Superior temporal gyrus (tissue), 1 donor: ENCODE measurements at regions not wholly inside any gene's neighbourhood (a gene's known extent, or its start where the extent isn't known, plus 50 kb on each side); places are given as distances from the start of the nearest gene placed in this dataset.
A peak's percentile ranks its signal among the peaks of the same experiment; 100 is the strongest.

ENCODE experiments used
- DNase-seq: peaks from one replicate; pipeline ENCODE4 v3.0.0-alpha.2; 2016; ENCODE audit errors: extremely low spot score

DNA sequence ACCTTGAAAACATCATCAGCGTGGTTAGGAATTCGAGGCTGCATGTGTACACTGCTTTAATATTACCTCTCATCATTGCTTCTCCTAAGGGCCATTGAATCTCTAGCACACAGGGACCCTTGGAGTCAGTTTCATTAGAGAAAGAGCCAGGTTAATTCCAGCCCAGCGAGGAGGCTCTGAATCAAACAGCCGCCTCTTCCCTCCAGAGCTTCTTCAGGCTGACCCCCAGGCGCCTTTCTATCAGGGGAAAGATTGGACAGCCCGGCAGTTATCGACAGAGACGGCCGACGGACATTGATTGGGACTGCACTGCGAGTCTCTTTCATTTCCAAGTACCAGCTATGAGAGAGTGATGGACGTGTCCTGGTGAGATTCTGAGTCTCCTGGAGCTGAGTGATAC, 159.2 kb downstream of the ANKRD60 start:
- no peak for DNase-seq

DNA sequence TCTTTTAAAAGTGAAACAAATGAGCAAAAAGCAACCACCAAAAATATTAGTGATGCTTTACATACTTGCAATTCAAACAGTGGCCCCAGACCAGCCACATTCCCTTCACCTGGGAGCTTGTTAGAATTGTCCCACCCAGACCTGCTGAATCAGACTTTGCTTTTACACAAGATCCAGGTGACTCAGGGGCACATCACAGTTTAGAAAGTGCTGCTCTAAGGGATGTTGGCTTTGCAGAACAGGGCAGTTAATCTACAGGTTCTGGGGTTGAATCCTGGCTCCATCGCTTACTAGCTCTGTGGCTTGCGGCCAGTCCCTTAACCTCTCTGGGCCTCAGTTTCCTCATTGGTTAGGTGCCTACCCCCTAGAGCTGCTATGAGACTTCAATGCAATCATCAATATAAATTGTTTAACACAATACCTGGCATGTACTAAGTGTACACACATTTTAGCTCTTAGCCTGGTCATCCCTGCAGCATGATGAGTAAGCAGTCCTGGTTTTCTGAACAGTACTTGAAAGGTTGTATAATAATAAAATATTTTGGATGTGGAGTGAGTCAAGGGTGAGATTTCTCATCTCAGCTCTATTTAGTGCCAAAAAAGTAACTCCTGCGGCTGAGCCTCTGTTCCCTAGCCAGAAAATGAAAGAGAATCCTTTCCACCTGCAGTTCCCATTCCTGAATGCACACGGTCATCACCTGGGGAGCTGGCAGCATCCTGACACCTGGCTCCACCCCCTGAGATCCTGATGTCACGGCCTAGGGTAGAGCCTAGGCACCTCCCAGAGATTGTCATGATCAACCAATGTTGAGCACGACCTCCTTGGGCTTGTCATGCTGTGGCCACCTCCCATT, 162.7 kb downstream of the ANKRD60 start:
- no peak for DNase-seq

DNA sequence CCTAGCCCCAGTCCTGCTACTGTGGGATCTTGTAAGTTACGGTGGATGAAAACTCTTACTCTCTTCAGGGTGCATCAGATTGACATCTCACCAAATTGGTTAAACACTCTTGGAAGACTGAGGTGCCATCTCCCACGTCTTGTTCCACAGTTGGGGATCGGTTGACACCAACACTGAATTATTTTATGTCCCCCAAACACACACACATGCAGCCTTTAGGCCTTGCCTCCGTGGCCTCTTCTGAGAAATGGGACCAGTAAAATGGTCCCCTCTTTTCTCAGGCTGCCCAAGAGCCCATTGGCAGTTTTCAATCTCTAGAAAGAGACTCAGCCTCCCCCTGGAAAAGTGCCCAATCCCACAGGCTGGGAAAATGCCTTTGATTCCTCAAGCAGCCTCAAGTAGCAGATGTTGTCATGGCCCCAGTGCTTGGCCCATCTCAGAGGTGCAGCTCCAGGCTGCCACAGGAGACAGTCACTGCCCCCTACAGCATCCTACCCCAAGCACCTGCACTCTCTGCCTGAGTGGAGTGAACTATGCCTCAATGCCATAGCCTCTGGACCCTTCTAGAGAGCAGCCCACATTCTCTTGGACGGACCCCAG, 163.9 kb downstream of the ANKRD60 start:
- DNase-seq: no peak

DNA sequence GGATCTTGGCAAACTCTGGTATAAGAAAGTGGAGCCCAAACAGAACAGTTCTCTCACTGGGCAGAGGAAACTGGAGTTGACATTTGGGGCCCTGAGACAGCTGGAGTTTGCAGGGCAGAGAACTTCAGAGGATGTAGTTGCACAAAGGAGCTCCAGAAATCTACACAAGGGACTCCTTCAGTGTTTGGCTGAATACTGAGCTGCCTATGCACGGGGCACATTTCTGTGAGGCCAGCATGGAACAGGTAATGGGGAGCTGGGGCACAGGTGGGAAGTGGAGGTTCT, 169.3 kb downstream of the ANKRD60 start:
- DNase-seq: no peak

DNA sequence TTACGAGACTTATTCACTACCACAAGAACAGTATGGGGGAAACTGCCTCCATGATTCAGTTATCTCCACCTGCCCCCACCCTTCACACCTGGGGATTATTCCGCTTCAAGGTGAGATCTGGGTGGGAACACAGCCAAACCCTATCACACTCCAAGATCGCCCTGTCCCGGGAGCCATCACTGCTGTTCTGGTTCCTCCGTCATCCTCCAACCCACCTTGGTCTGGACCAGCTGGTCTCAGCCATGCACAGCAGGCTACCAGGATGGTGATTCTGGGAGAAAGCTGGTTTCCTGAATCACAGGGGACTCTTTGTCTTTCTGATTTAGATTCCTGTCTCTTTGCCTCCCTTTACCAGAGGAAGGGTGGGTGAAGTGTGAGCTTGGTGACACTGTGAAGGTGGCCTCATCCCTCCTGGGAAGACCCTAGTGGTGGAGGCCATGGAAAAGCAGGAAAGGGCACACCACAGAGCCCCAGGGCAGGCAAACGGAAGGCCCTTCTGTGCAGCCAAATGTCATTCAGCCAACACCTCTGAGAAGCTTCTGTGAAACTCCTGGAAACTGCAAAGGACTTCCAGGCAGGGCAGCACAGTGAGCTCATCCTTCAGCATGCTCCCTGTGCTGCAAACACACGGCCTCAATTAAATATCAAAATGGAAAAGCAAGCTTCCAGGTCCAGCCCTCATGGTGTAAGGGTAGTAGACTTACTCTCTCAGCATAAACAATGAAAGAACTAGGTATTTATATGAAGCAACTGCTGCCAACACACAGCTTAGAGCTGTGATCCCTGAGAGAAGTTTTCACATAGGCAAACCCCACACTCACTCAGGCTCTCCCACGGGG, 169.8 kb downstream of the ANKRD60 start:
- DNase-seq: no peak

DNA sequence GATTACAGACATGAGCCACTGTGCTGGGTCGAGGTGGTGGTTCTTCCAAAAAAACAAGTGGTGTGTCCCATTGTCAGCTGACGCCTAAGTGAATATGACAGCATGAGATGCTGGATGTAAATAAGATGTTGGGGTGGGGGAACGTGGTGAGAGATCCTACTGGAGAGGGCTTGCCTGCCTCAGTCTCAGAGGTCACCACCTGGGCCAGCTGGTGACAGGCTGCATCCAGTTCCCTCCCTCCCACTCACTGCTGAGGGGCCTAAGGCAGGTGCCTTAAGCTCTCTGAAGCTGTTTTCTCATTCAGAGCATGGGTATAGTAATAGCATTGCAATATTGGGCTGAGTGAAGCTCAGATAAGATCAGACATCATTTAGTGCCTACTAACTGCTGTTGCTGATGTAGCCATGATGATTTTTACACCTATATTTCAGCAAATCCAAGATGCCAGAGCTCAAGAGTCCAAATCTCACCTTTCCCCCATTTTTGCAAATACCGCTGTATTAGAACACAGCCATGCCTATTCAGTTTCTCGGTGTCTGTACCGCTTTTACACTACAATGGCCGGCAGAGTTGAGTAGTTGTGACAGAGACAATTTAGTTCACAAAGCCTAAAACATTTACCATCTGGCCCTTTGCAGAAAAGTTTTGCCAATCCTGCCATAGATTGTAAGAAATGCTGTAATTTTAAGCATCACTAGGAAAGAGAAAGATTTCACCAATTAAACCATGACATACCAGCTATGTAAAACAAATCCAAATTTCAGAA, 171.3 kb downstream of the ANKRD60 start:
- DNase-seq: no peak

DNA sequence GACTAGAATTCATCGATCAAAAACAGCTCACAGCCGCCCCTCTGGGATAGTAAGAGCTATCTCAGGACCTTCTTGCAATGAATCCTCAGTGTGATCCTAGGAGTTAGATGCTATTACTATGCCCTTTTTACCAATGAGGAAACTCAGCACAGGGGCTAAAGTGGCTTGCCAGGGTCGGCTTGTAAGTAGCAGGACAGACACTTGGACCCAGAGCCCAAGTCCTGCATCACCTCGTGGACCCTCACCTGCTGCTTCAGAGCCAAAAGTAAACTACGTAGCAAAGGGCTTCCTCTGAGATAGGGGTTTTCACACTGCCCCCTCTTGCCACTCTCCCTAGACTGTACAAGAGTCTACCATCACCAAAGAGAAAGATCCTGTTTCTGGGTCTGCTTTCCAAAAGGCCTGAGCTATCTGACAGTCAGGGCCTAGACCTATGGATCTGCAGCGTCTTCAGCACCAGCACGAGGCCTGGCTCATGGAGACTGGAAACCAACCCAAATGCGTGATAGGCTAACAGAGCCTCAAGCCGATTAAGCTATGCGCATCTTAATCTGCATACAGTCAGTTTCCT, 172.3 kb downstream of the ANKRD60 start:
- no peak for DNase-seq

DNA sequence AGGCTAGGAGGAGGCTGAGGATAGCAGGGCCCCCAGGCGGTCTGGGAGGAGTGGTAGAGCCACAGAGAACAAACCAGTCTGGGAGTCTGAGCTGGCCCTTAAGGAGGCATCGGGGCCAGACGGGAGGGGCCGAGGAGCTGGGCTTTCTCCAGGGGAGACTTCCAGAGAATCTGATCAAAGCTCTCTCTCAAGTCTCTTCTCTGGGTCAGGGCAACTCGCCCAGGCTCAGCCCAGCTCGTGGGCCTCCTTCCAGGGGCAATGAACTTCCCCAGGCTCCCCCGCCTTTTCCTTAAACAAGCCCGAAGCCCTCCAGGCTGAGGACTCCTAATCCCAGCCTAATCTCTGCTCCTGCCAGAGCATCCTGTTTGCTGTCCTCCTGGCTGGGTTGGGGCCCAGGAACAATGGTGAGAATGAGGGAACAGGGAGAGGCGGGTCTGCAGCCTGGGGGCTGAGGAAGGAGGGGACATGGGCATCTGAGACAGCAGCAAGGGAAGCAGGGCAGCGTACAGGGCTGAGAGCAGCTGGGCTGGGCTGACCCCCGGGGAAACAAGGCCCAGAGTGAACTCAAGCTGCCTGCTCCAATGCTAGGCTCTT, 173.6 kb downstream of the ANKRD60 start:
- peak; percentile 8 for DNase-seq

DNA sequence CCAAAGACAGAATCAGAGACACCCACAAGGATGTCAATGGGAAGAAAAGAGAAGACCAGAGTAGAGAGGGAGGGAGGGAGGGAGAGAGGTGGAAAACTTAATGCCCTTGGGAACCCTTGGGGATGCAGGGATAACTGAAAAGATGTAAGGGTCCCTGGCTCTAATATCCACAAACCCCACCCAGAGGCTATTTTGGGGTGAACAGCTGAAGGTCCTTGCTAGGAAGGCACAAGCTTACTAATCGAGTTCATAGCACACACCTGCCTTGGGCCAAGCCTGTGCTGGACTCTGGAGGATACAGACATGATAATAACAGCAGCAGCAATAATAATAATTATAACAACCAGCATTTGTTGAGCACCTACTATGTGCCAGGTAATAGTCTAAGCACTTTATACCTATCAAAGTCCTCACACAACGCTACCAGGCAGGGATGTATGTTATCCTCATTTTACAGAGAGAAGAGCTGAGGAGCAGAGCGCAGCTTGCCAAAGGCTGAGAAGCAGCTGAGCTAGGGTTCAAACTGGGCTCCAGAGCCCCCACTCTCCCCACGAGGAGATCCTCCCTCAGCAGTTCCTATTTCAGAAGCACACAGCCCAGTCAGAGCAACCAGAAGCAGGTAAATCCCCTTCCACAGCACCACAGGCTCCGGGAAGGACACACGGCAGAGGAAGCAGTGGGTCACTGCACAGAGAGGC, 174.2 kb downstream of the ANKRD60 start:
- DNase-seq: no peak

DNA sequence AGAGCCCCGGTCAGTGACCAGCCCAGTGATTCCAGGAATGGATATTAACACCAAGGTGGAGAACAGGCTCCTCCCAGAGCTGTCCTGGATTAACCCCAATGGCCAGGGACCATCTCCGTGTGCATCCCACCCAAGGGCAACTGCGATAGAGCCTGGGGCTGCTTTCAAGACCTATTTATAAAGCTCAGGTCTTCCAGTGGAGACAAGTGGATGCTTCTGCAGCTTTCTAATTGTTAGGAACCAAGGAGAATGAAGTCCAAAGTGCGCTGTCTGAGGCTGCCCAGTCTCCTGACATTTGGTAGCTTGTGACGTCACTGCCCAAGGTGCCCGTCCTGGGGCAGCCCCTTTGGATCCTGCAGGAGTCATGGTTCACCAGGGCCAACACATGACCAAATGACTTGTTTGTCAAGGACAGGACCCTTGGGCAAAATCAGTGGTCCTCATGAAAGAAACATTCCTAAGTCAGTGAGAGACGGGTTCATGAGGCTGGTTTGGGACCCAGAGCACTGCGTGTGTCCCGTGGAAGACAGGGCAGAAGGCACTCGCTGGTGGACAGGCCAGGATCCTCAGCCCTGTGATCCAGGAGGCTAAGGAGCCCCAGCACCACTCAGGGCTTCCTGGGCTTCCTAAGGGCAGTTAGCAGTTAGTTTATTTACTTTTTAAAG, 174.9 kb downstream of the ANKRD60 start:
- DNase-seq: no peak

DNA sequence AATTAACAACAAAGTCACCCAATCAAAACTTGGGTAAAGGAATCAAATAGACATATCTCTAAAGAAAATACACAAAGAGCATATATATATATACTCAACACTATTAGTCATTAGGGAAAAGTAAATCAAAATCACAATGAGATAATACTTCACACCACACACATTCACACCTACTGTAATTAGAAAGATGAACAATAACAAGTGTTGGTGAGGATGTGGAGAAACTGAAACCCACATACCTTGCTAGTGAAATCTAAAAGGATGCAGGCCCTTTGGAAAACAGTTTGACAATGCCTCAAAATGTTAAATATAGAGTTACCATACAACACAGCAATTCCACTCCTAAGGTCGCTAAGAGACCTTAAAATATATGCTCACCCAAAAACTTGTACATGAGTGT, 177.1 kb downstream of the ANKRD60 start:
- DNase-seq: no peak

DNA sequence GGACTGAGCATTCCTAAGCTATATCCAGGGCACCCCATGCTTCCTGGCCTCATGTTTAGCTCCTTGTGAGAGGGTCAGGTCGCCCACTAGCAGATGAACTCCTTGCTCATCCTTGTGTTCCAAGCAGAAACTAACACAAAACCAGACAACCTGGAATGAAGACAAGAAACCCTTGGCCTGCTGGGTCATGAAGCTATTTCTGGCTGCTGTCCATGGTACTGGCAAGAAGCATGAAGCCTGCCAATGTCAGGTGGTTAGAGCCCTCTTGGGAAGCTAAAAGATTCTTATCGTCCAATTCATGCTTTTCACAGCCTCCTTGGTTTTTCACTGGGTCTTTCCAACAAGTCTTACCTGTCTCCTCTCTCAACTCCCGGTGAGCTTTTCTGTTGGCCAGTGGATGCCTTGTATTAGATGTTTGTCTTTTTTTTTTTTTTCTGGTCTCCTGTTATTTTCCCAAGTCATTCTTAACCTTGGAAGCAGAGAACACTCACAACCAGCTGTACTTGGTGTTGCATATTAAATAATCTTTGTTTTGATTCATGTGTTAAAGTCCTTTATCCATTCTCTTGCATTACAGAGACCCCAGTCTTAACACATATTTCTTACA, 180.3 kb downstream of the ANKRD60 start:
- no peak for DNase-seq

DNA sequence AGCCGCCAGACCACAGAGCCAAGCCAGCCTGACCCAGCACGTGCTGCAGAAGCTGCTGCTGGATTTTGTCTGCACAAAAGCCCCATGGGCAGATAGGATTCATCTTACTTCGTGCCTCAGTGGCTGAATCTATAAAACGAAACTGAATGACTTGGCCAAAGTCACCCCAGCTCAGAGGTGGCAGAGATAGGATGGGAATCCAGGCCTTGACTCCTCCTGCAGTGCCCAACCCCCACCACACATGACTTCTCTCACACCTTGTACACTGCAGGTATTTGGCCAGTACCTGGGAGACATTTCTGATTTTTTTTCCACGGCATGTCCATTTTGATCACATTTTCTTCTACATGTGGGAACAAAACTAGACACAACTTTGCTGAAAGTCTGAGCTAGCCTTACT, 182.1 kb downstream of the ANKRD60 start:
- DNase-seq: no peak

DNA sequence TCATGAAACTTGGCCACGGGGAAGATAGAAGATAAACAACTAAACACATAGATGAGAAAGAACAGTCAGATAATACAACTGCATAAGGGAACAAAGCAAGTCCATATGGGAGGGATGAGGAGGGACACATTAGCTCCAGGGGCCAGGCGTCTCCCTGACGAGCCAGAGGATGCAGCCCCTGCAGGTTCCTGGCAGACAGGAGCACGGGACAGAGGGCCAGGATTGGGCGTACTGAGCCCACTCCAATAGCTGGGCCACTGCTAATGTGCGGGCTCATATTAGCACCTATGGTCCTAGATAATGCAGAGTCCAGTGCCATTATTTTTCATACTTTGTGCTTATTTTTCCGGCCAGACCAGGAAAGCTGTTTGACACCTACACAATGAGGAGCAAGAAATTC, 182.9 kb downstream of the ANKRD60 start:
- no peak for DNase-seq

DNA sequence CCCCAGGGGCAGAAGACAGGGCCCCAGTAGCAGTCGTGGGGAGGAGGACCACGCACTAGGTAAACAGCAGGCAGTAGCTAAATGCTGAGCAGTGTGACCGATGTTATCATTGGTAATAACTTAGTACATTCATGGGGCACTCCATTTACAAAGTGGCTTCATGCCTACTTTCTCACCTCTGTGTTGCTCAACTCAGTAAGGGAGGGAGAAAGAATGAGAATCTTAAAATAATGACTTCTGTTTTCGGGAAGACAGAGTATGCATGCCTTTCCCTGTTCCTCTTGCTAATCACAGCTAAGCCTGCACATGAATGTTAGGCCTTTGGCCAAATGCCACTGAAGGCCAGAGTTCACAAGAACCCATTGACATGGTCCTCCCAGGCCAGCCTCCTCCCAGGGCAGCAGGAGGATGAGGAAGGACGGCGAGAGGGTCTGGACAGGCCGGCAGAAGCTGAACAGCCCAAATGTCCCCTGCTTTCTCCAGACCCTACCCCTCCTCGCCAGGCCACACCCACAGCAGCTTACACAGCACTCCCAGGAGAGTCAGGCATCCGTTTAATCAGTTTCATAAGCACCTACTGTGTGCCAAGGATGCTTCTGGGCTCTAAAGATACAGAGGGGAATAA, 183.4 kb downstream of the ANKRD60 start:
- DNase-seq: no peak

DNA sequence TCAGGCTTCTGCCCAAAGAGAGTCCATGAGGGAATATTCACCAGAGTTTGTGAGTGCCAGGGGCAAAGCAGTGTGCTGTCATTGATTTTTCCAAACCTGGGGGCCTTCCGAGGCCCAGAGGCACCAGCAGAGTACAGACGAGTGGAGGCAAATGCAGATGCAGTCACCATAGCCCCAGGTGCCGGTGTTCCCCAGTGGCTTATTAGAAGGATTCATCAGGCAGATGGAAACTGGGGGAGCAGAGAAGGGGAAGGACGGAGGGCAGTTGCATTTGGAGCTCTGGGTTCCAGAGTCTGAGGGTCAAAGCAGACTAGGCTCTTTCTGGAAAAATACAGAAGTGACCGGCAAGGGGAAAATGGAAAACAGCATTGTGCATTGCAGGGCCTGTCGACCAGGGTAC, 184.2 kb downstream of the ANKRD60 start:
- no peak for DNase-seq

DNA sequence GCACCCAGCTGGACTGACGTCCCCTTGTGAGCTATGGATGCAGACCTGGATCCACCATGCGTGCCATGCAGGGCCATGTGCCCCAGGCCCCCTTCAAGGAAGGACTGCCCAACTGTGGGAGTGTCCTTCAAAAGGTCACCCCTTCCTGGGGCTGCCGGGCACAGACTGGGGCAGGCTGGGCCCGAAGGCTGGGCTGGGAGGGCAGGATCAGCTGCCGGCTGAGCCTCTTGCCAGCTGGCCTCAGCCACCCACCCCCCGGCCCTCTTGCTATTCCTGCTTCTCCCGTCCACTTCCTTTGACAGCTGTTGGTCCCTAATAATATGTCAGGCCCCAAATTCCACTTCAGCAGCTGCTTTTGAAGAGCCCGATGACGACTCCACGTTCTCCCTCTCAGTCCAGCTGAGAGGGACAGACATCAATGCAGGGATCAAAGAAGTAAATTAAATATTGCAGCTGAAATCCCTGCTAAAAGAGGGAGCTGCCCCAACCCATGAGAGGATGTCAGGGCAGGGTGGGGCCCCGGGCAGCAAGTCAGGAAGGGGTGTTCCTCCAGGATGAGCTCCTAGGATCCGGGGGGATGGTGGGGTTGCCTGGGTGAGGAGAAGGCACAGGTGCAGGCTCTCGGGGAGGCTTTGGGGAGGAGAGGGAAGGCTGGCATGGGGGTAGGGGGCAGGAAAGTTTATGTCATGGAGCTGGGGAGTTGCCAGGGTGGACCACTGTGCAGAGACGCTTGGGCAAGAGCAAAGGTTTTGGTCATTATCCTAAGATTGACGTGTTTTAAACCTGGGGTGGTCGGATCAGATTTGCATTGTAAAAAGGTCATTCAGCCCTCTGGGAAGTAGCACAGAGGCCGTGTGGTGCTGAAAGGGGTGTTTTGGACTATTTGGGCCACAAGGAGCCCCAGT, 185.0 kb downstream of the ANKRD60 start:
- DNase-seq: no peak

DNA sequence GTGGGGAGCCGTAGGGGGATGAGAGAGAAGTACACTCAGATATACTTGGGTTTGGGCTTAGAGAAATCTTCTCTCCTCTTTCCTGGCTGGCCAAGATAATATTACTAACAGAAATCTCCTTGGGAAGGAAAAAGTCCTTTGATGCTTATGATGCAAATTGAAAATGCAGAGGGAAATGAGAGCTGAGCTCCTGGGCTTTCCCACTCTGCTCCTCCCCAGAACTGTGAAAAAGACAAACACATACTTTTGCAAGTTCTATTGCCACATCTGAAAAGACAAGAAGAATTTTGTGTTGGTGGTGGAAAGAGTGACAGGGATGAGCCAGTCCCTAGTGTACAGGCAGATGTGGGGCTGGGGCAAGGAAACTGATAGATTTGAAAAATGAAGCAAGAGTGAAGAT, 185.9 kb downstream of the ANKRD60 start:
- no peak for DNase-seq
